Uterus (tissue), 3 donors: ENCODE measurements at regions not wholly inside any gene's neighbourhood (a gene's known extent, or its start where the extent isn't known, plus 50 kb on each side); places are given as distances from the start of the nearest gene placed in this dataset.

Experiments used
- DNase-seq, 2 donors: peaks; one replicate each; pipeline ENCODE4 v3.0.0-alpha.2; 2019 to 2020
- H3K27ac ChIP-seq, 2 donors: fragments of 200-600 bp; sonication (generic); 1 replicate in 1 of 2; 2 replicates in 1 of 2; pipeline ENCODE4 v1.5.1; 2016 to 2018
- H3K27me3 ChIP-seq, 2 donors: fragments of 200-600 bp; sonication (generic); one replicate each; pipeline ENCODE4 v1.5.1; 2018 to 2019; ENCODE audit warnings: control low read depth in 1 of 2
- H3K36me3 ChIP-seq, 2 donors: fragments of 200-600 bp; sonication (generic); one replicate each; pipeline ENCODE4 v1.5.1; 2019; ENCODE audit warnings: control low read depth in 1 of 2
- H3K4me1 ChIP-seq, 2 donors: fragments of 200-600 bp; sonication (generic); one replicate each; pipeline ENCODE4 v1.5.1; 2018 to 2019; ENCODE audit warnings: control low read depth in 1 of 2
- H3K4me3 ChIP-seq, 2 donors: fragments of 200-600 bp; sonication (generic); 1 replicate in 1 of 2; 2 replicates in 1 of 2; pipeline ENCODE4 v1.5.1; 2018 to 2019; ENCODE audit warnings: mild to moderate bottlenecking in 1 of 2
- H3K9me3 ChIP-seq, 2 donors: fragments of 200-600 bp; sonication (generic); one replicate each; pipeline ENCODE4 v1.5.1; 2019; ENCODE audit warnings: control low read depth in 1 of 2
- CTCF ChIP-seq, 4 experiments: fragments of 200-600 bp in 2 of 4; fragments of 450-650 bp in 2 of 4; sonication (generic) in 2 of 4; IDR thresholded peaks; one replicate each; pipeline ENCODE4 v1.5.1; 2016 to 2019; ENCODE audit warnings: antibody characterized with exemption in 4 of 4, mild to moderate bottlenecking in 2 of 4, moderate library complexity in 1 of 4
- POLR2A ChIP-seq, 2 donors: fragments of 450-650 bp; IDR thresholded peaks; one replicate each; pipeline ENCODE4 v1.6.1; 2016; ENCODE audit warnings: antibody characterized with exemption in 2 of 2, mild to moderate bottlenecking in 1 of 2, moderate library complexity in 1 of 2
- intact Hi-C: fragments of 100-400 bp; cut with DNase I; formaldehyde crosslinking; loops from one replicate; pipeline ENCODE4 v1.15.1; 2023; ENCODE audit warnings: low total_unique reads
- donor health status: DM: yes; HTN: yes; CAD: no.

GRCh38 chr6:87825821-87826221 lies 123.8 kb upstream of the AKIRIN2 start:
- no peaks in the 10 kb centered on the region for H3K36me3 ChIP-seq
- no peak overlapping the region for H3K27ac ChIP-seq
- TF ChIP-seq POLR2A (IDR thresholded peaks at IDR 0.05) (no peak), CTCF (IDR thresholded peaks at IDR 0.05) (no peak)
- no peaks in the 10 kb centered on the region for H3K9me3 ChIP-seq
- H3K4me3 ChIP-seq = no peak overlapping the region
- no peaks in the 10 kb centered on the region for H3K4me1 ChIP-seq
- DNase-seq = no peak
- no peaks in the 10 kb centered on the region for H3K27me3 ChIP-seq
- intact Hi-C loops = no loop called here

GRCh38 chr6:87824958-87825491 lies 123.0 kb upstream of the AKIRIN2 start:
- no peak overlapping the region for H3K27ac ChIP-seq
- TF ChIP-seq POLR2A (IDR thresholded peaks at IDR 0.05) = no peak
- no peak for TF ChIP-seq CTCF (IDR thresholded peaks at IDR 0.05)
- H3K9me3 ChIP-seq = no peaks in the 10 kb centered on the region
- no peak for DNase-seq
- H3K36me3 ChIP-seq = no peaks in the 10 kb centered on the region
- H3K27me3 ChIP-seq = no peaks in the 10 kb centered on the region
- H3K4me1 ChIP-seq = no peaks in the 10 kb centered on the region
- intact Hi-C loops = no loop called here
- no peak overlapping the region for H3K4me3 ChIP-seq

GRCh38 chr6:87822011-87822410 lies 120.0 kb upstream of the AKIRIN2 start:
- DNase-seq = no peak

GRCh38 chr6:87820343-87820984 lies 118.4 kb upstream of the AKIRIN2 start:
- Histone ChIP-seq H3K36me3 (no peaks in the 10 kb centered on the region), H3K27me3 (no peaks in the 10 kb centered on the region), H3K9me3 (no peaks in the 10 kb centered on the region), H3K4me3 (no peak overlapping the region), H3K27ac (no peak overlapping the region), H3K4me1 (no peaks in the 10 kb centered on the region)
- intact Hi-C loops = no loop called here
- DNase-seq = no peak
- TF ChIP-seq CTCF (IDR thresholded peaks at IDR 0.05) (no peak), POLR2A (IDR thresholded peaks at IDR 0.05) (no peak)

More at GRCh38 chr6:87822011-87822410, 120.0 kb upstream of the AKIRIN2 start:
- no peaks in the 10 kb centered on the region for H3K4me1 ChIP-seq
- H3K9me3 ChIP-seq = no peaks in the 10 kb centered on the region
- no peak overlapping the region for H3K27ac ChIP-seq
- TF ChIP-seq CTCF (IDR thresholded peaks at IDR 0.05) = no peak
- no peak for TF ChIP-seq POLR2A (IDR thresholded peaks at IDR 0.05)
- no peaks in the 10 kb centered on the region for H3K27me3 ChIP-seq
- H3K4me3 ChIP-seq = no peak overlapping the region
- intact Hi-C loops = no loop called here
- H3K36me3 ChIP-seq = no peaks in the 10 kb centered on the region

GRCh38 chr6:87817183-87817582 lies 115.2 kb upstream of the AKIRIN2 start:
- intact Hi-C loops = no loop called here
- Histone ChIP-seq H3K27me3 (no peaks in the 10 kb centered on the region), H3K9me3 (no peaks in the 10 kb centered on the region), H3K4me1 (no peaks in the 10 kb centered on the region), H3K27ac (no peak overlapping the region), H3K4me3 (no peak overlapping the region), H3K36me3 (no peaks in the 10 kb centered on the region)
- no peak for DNase-seq
- TF ChIP-seq CTCF (IDR thresholded peaks at IDR 0.05) (no peak), POLR2A (IDR thresholded peaks at IDR 0.05) (no peak)
